Mucosa of rectum (tissue), 2 donors: ENCODE measurements at regions not wholly inside any gene's neighbourhood (a gene's known extent, or its start where the extent isn't known, plus 50 kb on each side); places are given as distances from the start of the nearest gene placed in this dataset.

Experiments used
- H3K27ac ChIP-seq, 2 donors: one replicate each; pipeline ENCODE4 v1.7.0; 2013; ENCODE audit warnings: inconsistent platforms in 2 of 2, low read depth in 2 of 2, low read length in 2 of 2
- H3K27me3 ChIP-seq, 2 donors: one replicate each; pipeline ENCODE4 v1.7.0; 2013; ENCODE audit warnings: low read length in 2 of 2; ENCODE audit not compliant: control insufficient read depth in 2 of 2, insufficient read depth in 2 of 2
- H3K36me3 ChIP-seq, 2 donors: one replicate each; pipeline ENCODE4 v1.7.0; 2013; ENCODE audit warnings: low read length in 2 of 2; ENCODE audit not compliant: control insufficient read depth in 2 of 2, insufficient read depth in 2 of 2
- H3K4me1 ChIP-seq, 2 donors: one replicate each; pipeline ENCODE4 v1.7.0; 2013; ENCODE audit warnings: low read length in 2 of 2, mild to moderate bottlenecking in 1 of 2; ENCODE audit not compliant: control insufficient read depth in 2 of 2, insufficient read depth in 2 of 2
- H3K4me3 ChIP-seq, 2 donors: one replicate each; pipeline ENCODE4 v1.7.0; 2013; ENCODE audit warnings: low read length in 2 of 2
- H3K9ac ChIP-seq, 2 donors: one replicate each; pipeline ENCODE4 v1.7.0; 2013; ENCODE audit warnings: low read length in 2 of 2, low read depth in 1 of 2, mild to moderate bottlenecking in 1 of 2
- H3K9me3 ChIP-seq, 2 donors: one replicate each; pipeline ENCODE4 v1.7.0; 2013; ENCODE audit warnings: low read length in 2 of 2; ENCODE audit not compliant: control insufficient read depth in 2 of 2
- donor health status: healthy.
- donor health status: Normal muscosa, but diverticular disease.

- Histone ChIP-seq H3K27me3 (no peaks in the 10 kb centered on the region), H3K9ac (no peak overlapping the region), H3K27ac (no peak overlapping the region), H3K9me3 (no peaks in the 10 kb centered on the region), H3K4me3 (no peak overlapping the region), H3K4me1 (peaks cover 0 to 2% of the 10 kb centered on the region in 2 donors), H3K36me3 (no peaks in the 10 kb centered on the region)
Measured at GRCh38 chr1:59183749-59184317, 113.1 kb upstream of the FGGY start.

- Histone ChIP-seq H3K9me3 (no peaks in the 10 kb centered on the region), H3K4me1 (peaks cover 0 to 2% of the 10 kb centered on the region in 2 donors), H3K36me3 (no peaks in the 10 kb centered on the region), H3K27me3 (no peaks in the 10 kb centered on the region), H3K4me3 (no peak overlapping the region), H3K9ac (no peak overlapping the region), H3K27ac (no peak overlapping the region)
Measured at GRCh38 chr1:59184365-59184905, 112.5 kb upstream of the FGGY start.

GRCh38 chr1:59185163-59185860, 111.6 kb upstream of the FGGY start:
- no peak overlapping the region for H3K4me3 ChIP-seq

GRCh38 chr1:59186656-59187055, 110.2 kb upstream of the FGGY start:
- Histone ChIP-seq H3K36me3 (no peaks in the 10 kb centered on the region), H3K4me3 (no peak overlapping the region), H3K27me3 (no peaks in the 10 kb centered on the region), H3K9ac (no peak overlapping the region), H3K27ac (no peak overlapping the region), H3K4me1 (no peaks in the 10 kb centered on the region), H3K9me3 (no peaks in the 10 kb centered on the region)

More at GRCh38 chr1:59185163-59185860, 111.6 kb upstream of the FGGY start:
- H3K9me3 ChIP-seq: no peaks in the 10 kb centered on the region
- no peaks in the 10 kb centered on the region for H3K27me3 ChIP-seq
- H3K4me1 ChIP-seq: peaks cover 0 to 2% of the 10 kb centered on the region in 2 donors
- no peak overlapping the region for H3K27ac ChIP-seq
- H3K36me3 ChIP-seq: no peaks in the 10 kb centered on the region
- no peak overlapping the region for H3K9ac ChIP-seq

GRCh38 chr1:59188413-59189213, 108.3 kb upstream of the FGGY start:
- no peak overlapping the region for H3K4me3 ChIP-seq
- no peaks in the 10 kb centered on the region for H3K4me1 ChIP-seq
- H3K9me3 ChIP-seq: peaks cover 0 to under 1% of the 10 kb centered on the region in 2 donors
- no peak overlapping the region for H3K9ac ChIP-seq
- no peaks in the 10 kb centered on the region for H3K27me3 ChIP-seq
- no peaks in the 10 kb centered on the region for H3K36me3 ChIP-seq
- no peak overlapping the region for H3K27ac ChIP-seq

GRCh38 chr1:59193443-59194093, 103.3 kb upstream of the FGGY start:
- Histone ChIP-seq H3K9ac (no peak overlapping the region), H3K9me3 (peaks cover 0 to 5% of the 10 kb centered on the region in 2 donors), H3K27me3 (no peaks in the 10 kb centered on the region), H3K27ac (no peak overlapping the region), H3K4me1 (peaks cover 0 to 3% of the 10 kb centered on the region in 2 donors), H3K4me3 (no peak overlapping the region), H3K36me3 (no peaks in the 10 kb centered on the region)

- no peak overlapping the region for H3K27ac ChIP-seq
- H3K36me3 ChIP-seq: no peaks in the 10 kb centered on the region
- H3K4me1 ChIP-seq: peaks cover 3% of the 10 kb centered on the region in 2 donors
- H3K27me3 ChIP-seq: no peaks in the 10 kb centered on the region
- H3K9ac ChIP-seq: no peak overlapping the region
- H3K9me3 ChIP-seq: peaks cover 0 to 5% of the 10 kb centered on the region in 2 donors
- no peak overlapping the region for H3K4me3 ChIP-seq
Measured at GRCh38 chr1:59194621-59195020, 102.3 kb upstream of the FGGY start.

GRCh38 chr1:59195151-59195550, 101.7 kb upstream of the FGGY start:
- H3K36me3 ChIP-seq: no peaks in the 10 kb centered on the region
- no peak overlapping the region for H3K27ac ChIP-seq
- no peak overlapping the region for H3K9ac ChIP-seq
- H3K4me1 ChIP-seq: peaks cover 3 to 4% of the 10 kb centered on the region in 2 donors
- no peak overlapping the region for H3K4me3 ChIP-seq
- no peaks in the 10 kb centered on the region for H3K27me3 ChIP-seq
- peaks cover 0 to 5% of the 10 kb centered on the region in 2 donors for H3K9me3 ChIP-seq

- Histone ChIP-seq H3K27me3 (no peaks in the 10 kb centered on the region), H3K4me3 (no peak overlapping the region), H3K27ac (no peak overlapping the region), H3K9me3 (peaks cover 0 to 5% of the 10 kb centered on the region in 2 donors), H3K9ac (no peak overlapping the region), H3K36me3 (no peaks in the 10 kb centered on the region), H3K4me1 (peaks cover 3 to 4% of the 10 kb centered on the region in 2 donors)
Measured at GRCh38 chr1:59198564-59198963, 98.3 kb upstream of the FGGY start.
